Myocyte (in vitro differentiated cells): ENCODE measurements at regions not wholly inside any gene's neighbourhood (a gene's known extent, or its start where the extent isn't known, plus 50 kb on each side); places are given as distances from the start of the nearest gene placed in this dataset.

ENCODE experiments used
- DNase-seq: peaks from one replicate; pipeline ENCODE4 v3.0.0-alpha.2; 2012; ENCODE audit warnings: low read depth

DNA sequence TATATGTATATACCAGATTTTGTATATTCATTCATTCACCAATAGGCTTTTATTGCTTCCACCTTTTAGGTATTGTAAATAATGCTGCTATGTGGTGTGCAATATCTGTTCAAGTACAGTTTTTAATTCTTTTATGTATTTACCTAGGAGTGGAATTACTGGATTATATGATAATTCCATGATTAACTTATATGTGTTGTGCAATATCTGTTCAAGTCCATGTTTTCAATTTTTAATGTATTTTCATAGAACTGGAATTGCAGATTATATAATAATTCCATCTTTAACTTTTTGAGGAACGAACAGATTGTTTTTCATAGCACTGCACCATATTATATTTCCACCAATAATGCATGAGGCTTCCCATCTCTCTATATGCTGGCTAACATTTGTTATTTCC lies 50.6 kb upstream of the L3MBTL4 start:
- DNase-seq = no peak

DNA sequence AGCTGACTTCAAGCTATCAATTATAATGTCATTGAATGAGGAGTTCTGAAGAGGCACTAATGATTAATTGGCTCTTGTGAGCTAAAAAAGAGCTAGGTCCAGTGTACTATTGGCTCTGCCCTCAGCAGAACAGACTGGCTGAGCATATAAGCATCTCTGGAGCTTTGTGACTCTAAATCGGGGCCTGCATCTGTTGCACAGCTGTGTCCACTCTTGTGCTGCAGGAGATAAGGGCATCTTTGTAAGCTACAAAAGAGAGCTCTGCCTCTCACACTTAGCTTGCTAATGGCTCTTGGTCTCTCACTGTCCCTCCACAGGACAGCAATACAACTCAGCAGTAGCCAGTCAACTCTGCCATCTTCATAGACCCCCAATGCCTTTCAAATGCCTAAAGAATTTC lies 61.5 kb upstream of the L3MBTL4 start:
- DNase-seq = no peak

DNA sequence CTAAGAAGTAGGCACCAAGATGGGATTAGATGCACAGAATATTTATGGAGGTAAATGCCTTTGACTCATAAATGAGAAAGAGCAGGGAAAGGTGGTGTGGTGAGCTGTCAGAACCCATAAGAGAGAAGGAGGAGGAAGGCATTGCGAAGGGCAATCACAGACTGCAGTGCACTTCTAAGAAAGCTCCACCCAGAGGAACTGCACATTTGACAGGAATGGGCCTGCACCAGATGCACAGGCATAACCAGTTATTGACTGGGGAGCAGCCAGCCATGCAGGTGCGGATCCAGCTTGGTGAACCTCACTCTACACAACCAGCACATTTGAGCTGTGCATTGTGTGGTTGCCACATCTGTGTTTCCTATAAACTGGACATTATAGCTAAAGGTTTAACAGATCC lies 62.2 kb upstream of the L3MBTL4 start:
- DNase-seq = no peak

DNA sequence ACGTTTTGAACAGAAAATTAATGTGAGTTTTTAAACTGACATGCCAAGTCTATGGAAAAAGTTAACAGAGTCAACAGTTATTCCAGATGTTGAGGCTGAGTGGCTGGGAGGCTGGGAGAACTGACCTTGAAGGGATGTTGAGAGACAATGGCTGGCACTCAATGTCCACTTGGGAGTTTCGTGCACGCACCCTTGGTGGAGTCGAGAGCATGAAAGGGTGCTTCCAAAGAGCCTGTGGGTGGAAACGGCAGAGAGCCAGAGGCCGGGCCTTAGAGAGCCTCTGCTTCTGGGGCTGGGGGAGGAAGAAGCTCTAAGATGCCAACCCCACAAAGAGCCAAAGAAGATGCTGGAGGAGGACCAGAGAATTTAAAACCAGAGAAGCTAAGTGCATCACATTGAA lies 63.4 kb upstream of the L3MBTL4 start:
- DNase-seq = no peak

DNA sequence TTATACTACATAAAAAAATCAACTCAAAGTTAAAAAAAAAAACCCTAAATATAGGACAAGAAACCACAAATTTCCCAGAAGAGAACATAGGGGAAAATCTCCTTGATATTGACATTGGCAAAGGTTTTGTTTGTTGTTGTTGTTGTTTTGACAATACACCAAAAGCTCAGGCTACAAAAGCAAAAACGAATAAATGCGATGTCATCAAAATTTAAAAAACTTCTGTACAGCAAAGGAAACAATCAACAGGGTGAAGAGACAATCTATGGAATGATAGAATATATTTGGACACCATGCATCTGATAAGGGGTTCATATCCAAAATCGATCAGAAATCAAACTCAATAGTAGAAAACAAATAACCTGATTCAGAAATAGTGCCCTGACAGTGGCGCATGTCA lies 65.0 kb upstream of the L3MBTL4 start:
- no peak for DNase-seq

DNA sequence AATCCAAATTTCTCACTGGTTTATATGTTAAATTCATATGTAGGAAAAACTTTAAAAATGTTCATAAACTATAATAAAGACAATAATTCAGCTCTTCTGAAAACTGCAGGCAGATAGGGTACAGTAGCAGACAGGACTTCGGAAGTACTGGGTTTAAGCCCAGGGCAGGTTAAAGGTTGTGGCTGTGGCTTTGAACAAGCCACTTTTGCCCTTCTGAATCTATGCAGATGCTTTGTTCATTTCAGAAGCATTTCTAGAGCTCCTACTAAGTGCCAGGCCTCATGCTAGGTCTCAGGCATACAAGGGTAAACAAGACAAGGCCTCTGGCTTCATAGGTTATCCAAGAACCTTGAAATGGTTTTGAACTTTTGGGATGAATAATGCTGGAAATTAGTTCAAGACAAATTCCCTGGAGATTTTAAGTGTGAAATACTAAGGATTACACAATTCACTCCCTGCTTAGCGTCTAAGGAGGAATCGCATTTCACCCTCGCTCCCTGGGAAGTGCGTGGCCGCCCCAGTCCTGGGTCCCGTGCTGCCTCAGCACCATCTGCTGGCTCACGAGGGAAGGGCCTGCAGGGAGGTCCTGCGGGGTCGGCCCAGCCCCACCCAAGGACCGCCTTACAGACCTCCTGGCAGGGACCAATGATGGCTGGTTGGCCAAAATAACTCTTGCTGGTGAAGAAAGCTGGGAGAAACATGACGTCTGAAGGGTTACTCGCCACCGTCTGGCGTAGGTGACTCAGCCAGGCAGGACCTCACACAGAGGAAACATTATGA lies 67.7 kb upstream of the L3MBTL4 start:
- peak; percentile 53 for DNase-seq

DNA sequence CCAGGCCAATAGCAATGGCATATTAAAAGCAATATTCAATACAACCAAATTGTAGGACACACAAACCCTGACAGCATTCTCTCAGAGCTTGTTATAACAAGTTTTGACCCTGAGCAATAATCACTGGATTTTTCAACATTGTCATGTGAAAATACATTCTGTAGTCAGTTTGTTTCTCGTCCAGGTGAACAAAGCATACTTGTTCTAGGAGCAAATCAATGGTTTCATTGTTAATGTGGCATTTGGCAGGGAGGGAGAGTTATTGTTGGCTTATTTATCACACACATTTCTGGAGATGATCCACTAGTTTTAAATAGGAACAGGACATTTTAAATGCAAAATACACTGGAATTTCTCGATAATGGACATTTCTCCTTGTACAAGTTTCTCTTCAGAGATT lies 69.9 kb upstream of the L3MBTL4 start:
- no peak for DNase-seq

DNA sequence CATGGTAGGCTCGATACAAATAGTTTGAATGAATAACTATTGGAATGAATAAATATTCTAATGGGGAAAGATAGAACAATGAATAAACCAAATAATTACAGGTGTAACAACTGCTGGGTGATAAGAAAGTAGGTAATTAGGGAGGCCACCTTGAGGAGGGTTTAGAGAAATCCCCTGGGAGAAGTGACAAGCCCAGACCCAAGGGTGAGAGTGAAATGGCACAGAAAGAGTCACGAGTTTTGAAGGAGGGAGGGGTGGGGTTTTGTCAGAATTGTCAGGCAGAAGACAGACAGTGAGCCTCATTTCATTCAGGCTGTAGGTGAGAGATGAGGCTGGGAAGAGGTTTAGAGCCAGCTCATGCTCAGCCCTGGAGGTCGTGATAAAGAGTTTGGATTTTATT lies 71.6 kb upstream of the L3MBTL4 start:
- no peak for DNase-seq

DNA sequence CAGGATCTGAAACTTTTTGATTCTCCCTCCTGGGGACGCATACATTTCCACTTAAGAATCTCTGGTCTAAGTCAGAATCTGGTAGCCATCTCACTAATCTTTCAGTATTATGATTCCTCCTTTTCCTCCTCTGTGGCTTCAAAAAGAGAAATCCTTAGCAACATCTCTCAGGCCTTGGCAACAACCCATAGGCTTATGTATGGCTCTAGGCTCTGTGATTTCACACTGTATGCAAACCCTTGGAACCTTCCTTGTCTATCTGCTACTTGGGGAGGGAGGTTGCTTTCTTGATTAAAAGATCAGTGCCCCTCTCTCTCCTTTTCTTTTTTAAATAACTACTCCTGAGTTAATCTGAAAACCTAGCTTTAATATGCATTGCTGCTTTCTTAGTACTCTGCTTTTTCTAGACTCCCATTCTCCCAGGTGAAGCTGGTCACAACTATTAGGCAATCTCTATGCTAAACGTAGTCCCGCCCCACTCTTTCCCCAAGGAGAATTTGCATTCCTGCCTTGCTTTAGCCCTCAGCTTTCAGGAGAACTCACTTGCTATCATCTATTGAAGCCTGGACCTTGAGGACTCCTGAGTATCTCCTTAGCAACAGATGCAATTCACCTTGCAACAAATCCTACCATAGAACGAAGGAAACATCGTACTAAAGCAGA lies 72.2 kb upstream of the L3MBTL4 start:
- no peak for DNase-seq

DNA sequence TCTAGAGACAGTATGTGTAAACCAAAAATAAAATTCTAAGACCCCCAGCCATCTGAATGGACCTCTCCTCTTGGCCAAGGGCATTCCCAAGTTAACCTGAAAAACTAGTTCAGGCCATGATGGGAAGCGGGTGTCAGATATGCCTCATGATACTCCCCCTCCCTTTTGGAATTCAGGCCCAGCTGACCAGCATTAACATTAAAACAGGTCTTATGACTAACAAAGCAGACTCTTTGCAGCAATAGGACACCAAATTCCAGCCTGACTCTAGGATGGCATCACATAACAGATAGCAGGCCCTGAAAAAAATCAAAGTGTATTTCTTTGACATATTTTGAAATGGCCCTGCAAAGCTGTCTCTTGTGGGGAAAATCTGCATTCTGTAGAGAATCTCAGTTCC lies 73.3 kb upstream of the L3MBTL4 start:
- DNase-seq = peak; percentile 37

DNA sequence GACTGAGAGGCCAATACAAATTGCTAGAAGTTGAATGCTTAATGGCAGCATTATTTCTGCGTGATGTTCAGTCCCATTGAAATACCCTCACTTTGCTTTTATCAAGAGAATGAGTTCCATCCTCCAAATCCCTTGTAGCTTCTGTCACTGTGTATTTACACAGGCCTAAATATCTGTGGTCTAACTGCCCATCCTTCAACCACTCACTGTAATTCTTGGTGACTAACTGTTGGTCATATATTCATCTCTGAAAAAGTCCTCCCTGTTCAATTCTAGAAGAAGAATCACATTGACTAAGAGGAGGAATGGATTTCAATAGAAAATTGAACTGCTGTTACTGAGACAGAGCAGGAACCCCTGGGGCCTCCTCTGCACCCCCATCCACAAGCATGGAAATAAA lies 74.2 kb upstream of the L3MBTL4 start:
- peak; percentile 26 for DNase-seq

DNA sequence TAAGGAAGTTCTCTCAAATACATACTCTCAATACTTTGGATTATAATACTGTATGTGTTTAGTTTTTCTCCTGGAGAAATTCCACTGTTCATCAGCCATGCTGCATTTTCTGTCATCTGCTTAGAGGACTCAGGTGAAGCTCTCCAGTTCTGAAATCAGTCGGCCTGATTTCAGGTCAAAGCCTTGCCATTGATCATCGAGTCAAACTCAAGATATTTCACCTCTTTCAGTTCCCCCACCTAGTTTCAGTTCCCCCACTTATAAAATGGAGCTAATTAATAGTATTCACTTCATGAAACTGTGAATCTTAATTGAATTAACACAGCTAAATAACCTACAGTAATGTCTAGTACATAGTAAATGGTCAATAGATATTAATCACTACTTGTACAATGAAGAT lies 75.3 kb upstream of the L3MBTL4 start:
- no peak for DNase-seq

DNA sequence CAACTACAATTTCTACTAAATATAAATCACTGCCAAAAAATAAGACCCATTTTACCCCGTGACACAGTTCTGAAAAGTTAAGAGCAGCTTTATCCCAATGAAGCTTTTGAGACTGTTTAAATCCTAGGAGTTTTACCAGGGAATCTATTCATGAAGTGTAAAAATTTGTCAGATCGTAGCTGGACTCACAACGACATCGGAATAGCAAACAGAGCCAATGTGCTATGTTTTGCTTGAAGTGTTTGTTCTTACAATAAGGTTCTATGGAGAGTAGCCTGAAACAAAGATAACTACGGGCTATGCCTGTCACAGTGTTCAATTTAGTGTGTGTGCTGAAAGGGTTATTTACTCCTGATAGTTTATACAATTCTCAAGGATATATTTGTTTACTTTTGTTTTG lies 78.5 kb upstream of the L3MBTL4 start:
- DNase-seq = no peak

DNA sequence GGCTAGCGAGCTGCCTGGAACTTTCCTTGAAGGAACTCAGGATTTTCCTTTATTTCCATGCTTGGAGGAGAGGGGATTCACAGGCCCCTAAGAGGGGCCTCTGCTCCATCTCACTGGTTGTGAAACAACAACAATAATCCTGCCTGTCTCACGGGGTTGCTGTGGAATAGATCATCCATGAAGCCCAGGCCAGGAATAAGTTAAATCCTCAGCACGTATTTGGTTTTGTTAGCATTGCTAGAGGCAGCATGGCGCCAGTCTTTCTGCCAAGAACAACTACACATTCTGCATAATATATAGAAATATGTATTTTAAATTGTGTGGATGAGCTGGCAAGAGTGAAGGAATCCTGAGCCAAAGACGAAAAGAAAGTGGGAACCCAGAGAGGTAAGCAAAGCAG lies 80.8 kb upstream of the L3MBTL4 start:
- no peak for DNase-seq

DNA sequence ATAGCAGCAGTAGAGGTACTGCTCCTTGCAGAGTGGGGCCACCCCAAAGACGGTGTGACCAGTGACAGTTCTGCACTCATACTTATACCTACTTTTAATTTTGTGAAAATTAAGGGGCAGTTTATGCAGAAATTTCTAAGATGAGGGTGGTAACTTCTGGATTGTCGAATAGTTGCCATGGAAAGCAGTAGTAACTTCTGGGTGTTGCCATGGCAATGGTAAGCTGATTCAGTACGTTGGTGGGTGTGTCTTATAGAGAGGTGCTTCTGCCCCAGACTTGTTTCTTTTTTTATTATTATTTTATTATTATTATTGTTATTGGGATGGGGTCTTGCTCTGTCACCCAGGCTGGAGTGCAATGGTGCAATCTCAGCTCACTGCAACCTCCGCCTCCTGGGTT lies 82.8 kb upstream of the L3MBTL4 start:
- no peak for DNase-seq

DNA sequence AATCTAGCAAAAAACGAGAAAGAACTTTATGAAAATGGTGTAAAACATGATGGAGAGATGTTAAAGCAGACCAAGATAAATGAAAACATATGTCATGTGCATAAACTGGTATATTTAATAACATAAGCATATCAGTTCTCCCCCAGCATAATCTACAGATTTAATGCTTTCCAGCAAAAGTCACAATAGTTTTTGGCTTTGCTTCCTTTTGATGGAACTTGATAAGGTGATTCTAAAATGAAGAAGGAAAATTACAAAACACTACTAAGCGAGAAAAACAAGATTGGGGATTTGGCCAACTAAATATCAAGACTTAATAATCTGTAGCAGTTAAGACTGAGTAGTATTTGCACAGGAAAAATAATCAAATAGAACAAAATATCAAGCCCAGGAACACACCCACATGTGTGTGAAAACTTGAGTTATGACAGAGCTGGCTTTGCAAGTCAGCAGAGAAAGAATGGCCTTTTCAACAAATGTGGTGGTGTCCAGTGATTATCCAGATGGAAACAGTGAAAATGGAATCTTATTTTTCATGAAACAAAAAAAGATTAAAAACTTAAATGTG lies 83.7 kb upstream of the L3MBTL4 start:
- DNase-seq = no peak

DNA sequence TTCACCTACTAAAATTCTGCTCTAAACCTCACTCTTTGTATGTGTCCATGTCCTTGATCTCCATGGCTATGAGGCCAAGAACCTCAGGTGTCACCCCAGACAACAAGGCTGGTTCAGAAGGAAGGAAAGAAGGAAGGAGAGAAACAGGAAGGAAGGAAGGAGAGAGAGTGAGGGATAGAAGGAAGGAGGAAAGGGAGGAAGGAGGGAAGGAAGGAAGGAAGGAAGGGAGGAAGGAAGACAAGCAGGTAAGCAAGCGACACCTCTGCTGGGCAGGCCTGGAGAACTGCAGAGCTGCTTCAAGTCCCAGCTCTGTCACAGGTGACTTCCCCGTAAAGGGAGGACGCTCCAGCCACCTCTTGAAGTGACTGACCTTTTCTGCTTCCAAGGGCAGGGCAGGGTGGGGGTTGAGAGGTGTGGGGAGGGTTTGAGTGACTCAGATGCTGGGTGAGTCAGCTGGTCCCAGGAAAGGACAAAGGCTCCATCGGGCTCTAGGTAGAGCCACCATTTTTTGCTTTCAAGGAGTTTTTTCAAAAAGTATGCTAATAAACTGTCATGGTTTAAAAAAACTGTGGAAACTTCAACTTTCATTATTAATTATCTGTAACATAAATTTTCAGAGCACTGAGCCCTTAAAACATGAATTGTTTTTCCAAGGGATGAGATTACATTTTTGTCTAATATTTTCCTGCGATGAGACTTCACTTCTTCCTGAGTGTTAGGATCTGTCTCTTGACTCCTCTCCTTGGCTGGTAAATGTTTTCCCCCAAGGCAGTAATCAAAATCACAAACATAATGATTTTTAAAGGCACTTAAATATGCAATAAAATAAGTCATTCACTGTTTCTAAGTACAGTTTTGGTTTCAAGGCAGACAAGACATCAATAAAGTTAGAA lies 90.1 kb upstream of the L3MBTL4 start:
- no peak for DNase-seq

DNA sequence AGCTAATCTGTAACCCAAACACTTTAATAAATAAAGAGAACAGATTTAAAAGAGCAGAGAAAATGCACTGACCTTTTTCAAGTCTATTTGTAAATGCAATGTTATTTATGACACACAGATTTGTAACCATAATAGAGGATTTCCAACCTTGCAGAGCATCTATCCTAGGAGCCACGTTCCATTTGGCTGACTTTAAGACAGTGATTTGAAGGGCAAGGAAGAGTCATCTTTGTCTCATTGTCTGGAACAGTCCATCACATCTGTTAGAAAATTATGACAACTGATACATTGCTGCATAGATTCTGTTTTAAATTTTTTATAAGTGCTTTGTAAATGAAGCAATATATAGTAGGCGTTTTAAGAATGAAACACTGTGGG lies 90.8 kb upstream of the L3MBTL4 start:
- DNase-seq = no peak

DNA sequence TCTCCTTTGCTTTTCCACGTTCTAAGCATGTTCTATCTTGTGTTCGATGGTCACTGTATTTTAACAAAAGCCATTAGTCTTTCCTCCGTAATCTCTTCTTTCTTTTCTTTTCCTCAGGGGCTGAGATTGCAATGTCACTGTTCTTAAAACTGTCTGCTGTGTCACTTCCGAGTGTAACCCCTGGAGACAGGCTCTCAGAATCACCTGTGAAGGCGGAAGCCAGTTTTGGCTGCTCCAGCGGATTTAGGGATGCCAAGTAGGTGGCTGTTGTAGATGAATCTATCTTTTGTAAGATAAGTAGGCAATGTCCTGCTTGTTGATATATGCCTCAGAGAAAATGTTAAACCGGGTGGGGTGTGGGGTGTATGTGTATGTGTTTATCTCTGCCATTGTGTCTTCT lies 94.7 kb upstream of the L3MBTL4 start:
- DNase-seq = no peak

DNA sequence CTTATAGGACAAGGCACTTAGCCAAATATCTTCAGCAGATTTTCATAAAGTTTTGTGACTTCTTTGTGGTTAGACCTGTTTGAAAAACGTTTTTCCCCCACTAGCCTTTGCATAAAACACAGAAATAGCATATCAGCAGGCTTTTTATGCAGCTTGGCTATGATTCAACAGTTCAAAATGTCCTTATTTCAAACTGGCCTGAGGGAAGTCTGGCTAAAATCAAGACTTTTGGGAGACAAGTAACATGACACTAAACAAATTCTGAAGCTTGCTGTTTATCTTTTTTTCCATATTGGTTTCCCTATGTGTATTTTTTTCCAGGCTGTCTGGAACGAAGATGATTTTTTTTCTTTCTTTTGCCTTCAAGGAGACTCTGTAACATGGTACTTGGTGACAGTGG lies 95.1 kb upstream of the L3MBTL4 start:
- no peak for DNase-seq

DNA sequence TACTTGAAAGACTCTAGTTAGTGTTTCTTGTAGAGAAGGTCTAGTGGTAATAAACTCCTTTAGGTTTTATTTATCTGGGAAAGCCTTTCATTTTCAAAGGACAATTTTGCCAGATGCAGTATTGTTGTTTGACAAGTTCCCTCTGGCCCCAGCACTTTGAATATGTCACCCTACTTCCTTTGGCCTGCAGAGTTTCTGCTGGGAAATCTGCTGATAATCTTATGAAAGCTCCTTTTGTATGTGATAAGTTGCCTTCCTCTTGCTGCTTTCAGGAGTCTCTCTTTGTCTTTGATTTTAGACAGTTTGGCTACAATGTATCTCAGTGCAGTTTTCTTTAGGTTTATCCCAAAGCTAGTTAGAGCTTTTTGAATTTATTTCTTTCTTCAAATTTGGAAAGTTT lies 106.2 kb upstream of the L3MBTL4 start:
- DNase-seq = no peak
